ENCODE measurements at regions not wholly inside any gene's neighbourhood (a gene's known extent, or its start where the extent isn't known, plus 50 kb on each side); places are given as distances from the start of the nearest gene placed in this dataset.

DNA sequence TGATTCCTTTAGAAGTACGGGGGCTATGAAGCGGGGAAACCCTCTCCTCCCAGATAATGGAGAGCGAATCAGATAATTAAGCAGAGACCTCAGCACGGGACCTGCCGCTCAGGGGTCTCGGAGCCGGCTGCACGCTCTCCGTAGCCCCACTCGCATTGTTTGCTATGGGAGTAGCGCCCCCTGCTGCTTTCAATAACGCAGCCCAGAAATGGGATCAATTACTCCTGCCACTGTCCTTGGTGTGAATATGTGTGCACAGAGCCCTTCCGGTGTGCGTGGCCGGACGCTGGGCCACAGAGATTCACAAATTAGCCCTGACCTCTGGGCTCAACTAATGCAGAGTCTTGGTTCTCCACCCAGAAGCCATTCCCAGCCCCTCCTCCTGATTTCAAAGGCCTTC is 76.4 kb upstream of the TMEM132C start:
- no peak for DNase-seq

GRCh38 chr12:128191380-128191779 is 75.6 kb upstream of the TMEM132C start:
- no peak for DNase-seq

DNA sequence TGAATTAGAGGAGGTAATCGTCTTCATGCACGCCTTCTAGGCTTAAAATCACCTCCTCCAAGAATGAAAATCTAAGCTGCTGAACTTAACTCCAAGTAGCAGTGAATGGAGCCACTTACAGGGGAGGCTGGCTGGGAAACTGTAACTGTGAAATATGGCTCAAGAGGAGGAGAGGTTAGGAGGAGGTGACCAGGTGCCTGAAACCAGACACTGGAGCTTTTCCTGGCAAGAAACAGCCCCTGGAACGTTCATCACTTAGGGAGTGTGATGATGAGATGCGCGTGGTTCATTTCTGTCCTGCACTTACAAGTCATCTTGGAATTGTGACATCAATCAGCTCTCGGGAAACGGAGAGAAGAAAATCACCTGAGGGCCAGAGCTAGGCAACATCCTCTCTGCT is 62.3 kb upstream of the TMEM132C start:
- DNase-seq = no peak

DNA sequence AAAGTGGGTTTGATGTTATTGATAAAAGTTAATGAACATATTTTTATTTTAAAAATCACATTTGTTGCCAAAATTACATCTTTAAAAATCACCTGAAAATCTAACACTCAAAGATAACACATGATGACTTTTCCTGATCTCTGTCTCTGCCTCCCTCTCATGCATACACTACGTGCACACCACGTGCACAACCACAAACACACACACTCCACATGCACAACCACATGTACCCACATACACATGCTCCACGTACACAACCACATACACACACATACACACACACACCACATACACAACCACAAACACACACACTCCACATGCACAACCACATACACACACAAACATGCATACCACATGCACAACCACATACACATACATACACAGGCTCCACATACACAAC is 61.8 kb upstream of the TMEM132C start:
- DNase-seq = no peak

DNA sequence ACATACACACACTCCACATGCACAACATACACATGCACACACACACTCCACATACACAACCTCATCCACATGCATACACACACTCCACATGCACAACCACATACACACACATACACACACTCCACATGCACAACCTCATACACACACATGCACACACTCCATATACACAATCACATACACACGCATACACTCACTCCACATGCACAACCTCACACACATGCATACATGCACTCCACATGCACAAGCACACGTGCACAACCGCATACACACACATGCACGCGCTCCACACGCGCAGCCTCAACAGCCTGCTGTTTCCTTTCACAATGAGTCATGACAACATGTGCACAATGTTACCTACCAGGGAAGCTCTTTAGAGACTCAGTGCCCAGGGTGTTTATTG is 61.2 kb upstream of the TMEM132C start:
- DNase-seq = no peak
